DOHH2 (cell line): ENCODE measurements at regions not wholly inside any gene's neighbourhood (a gene's known extent, or its start where the extent isn't known, plus 50 kb on each side); places are given as distances from the start of the nearest gene placed in this dataset.

ENCODE experiments used
- H3F3A ChIP-seq: fragments of 200-600 bp; sonication (generic), shearing (Covaris generic); 2 replicates; pipeline ENCODE4 v1.6.0; 2016; ENCODE audit warnings: antibody characterized with exemption, mild to moderate bottlenecking; ENCODE audit not compliant: control insufficient read depth, insufficient read depth
- H3K27ac ChIP-seq: fragments of 200-600 bp; sonication (generic); 2 replicates; pipeline ENCODE4 v1.5.1; 2014; ENCODE audit warnings: low read depth, mild to moderate bottlenecking, low read length, moderate library complexity
- H3K27me3 ChIP-seq: fragments of 200-600 bp; sonication (generic); 2 replicates; pipeline ENCODE4 v1.6.1; 2014; ENCODE audit warnings: mild to moderate bottlenecking, low read length, mixed read lengths; ENCODE audit not compliant: control insufficient read depth
- H3K36me3 ChIP-seq: fragments of 200-600 bp; sonication (generic); 2 replicates; pipeline ENCODE4 v1.6.1; 2014; ENCODE audit warnings: mild to moderate bottlenecking, low read length, moderate library complexity, mixed read lengths; ENCODE audit not compliant: control insufficient read depth
- H3K4me1 ChIP-seq: fragments of 200-600 bp; sonication (generic); 2 replicates; pipeline ENCODE4 v1.6.1; 2014; ENCODE audit warnings: mild to moderate bottlenecking, low read length, mixed read lengths; ENCODE audit not compliant: control insufficient read depth
- H3K4me2 ChIP-seq: fragments of 200-600 bp; sonication (generic); 2 replicates; pipeline ENCODE4 v1.6.0; 2014; ENCODE audit warnings: mild to moderate bottlenecking, low read length, moderate library complexity
- H3K4me3 ChIP-seq: fragments of 200-600 bp; sonication (generic); 2 replicates; pipeline ENCODE4 v1.5.1; 2014; ENCODE audit warnings: mild to moderate bottlenecking, low read length, mixed read lengths
- H3K79me2 ChIP-seq: fragments of 200-600 bp; sonication (generic); 2 replicates; pipeline ENCODE4 v1.6.1; 2014; ENCODE audit warnings: mild to moderate bottlenecking, low read length, mixed read lengths; ENCODE audit not compliant: control insufficient read depth
- H3K9me2 ChIP-seq: fragments of 200-600 bp; sonication (generic); replicated peaks from 2 replicates; pipeline ENCODE4 v1.6.1; 2014; ENCODE audit warnings: mild to moderate bottlenecking, low read length, mixed read lengths; ENCODE audit not compliant: control insufficient read depth
- H3K9me3 ChIP-seq: fragments of 200-600 bp; sonication (generic); 2 replicates; pipeline ENCODE4 v1.6.1; 2014; ENCODE audit warnings: antibody characterized with exemption, low read length, mixed read lengths; ENCODE audit not compliant: control insufficient read depth, insufficient read depth
- H4K20me1 ChIP-seq: fragments of 200-600 bp; sonication (generic); 2 replicates; pipeline ENCODE4 v1.6.0; 2014; ENCODE audit warnings: low read depth, mild to moderate bottlenecking, antibody characterized with exemption, low read length, moderate library complexity; ENCODE audit not compliant: control insufficient read depth, insufficient read depth
- EZH2phosphoT487 ChIP-seq: fragments of 200-600 bp; sonication (generic); IDR thresholded peaks from 2 replicates; pipeline ENCODE4 v1.6.1; 2017; ENCODE audit warnings: borderline replicate concordance, mild to moderate bottlenecking, antibody characterized with exemption, low read length, moderate library complexity, mixed read lengths
- TF ChIP-seq, protein P1 (sequence below): fragments of 200-600 bp; sonication (generic); IDR thresholded peaks from one replicate; pipeline ENCODE4 v1.5.1; 2014; ENCODE audit warnings: antibody characterized with exemption, mild to moderate bottlenecking, low read depth, low read length; ENCODE audit not compliant: poor library complexity, severe bottlenecking

DNA sequence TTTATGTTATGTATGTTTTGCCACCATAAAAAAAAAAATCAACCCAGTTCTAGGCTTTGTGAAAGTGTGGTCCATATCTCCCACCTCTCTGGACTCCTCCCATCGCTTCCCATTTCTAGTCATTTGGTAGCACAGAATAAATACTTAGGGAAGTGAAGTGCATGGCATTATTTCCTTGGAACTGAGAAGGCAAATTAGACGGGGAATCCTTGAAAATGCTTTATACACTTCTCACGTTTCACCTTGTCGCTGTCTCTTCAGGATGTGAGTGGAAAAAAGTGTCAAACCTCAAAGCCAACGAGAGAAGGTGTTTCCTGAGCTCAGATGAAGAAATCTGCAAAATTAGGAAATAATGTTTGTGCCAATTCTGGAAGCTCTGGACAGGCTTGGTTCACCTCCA, 209.9 kb downstream of the ATG4C start:
- Histone ChIP-seq H4K20me1 (no peaks in the 10 kb centered on the region), H3K9me2 (no peaks in the 10 kb centered on the region), H3K4me2 (no peak overlapping the region), H3K36me3 (no peaks in the 10 kb centered on the region), H3K4me3 (no peak overlapping the region), H3K27ac (no peak overlapping the region), H3K9me3 (no peaks in the 10 kb centered on the region), H3K27me3 (peaks cover 5% of the 10 kb centered on the region), H3K79me2 (no peaks in the 10 kb centered on the region), H3F3A (no peaks in the 10 kb centered on the region), H3K4me1 (no peaks in the 10 kb centered on the region)
- TF ChIP-seq EZH2phosphoT487: no peak
- TF ChIP-seq, protein P1, sequence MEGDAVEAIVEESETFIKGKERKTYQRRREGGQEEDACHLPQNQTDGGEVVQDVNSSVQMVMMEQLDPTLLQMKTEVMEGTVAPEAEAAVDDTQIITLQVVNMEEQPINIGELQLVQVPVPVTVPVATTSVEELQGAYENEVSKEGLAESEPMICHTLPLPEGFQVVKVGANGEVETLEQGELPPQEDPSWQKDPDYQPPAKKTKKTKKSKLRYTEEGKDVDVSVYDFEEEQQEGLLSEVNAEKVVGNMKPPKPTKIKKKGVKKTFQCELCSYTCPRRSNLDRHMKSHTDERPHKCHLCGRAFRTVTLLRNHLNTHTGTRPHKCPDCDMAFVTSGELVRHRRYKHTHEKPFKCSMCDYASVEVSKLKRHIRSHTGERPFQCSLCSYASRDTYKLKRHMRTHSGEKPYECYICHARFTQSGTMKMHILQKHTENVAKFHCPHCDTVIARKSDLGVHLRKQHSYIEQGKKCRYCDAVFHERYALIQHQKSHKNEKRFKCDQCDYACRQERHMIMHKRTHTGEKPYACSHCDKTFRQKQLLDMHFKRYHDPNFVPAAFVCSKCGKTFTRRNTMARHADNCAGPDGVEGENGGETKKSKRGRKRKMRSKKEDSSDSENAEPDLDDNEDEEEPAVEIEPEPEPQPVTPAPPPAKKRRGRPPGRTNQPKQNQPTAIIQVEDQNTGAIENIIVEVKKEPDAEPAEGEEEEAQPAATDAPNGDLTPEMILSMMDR: no peak

DNA sequence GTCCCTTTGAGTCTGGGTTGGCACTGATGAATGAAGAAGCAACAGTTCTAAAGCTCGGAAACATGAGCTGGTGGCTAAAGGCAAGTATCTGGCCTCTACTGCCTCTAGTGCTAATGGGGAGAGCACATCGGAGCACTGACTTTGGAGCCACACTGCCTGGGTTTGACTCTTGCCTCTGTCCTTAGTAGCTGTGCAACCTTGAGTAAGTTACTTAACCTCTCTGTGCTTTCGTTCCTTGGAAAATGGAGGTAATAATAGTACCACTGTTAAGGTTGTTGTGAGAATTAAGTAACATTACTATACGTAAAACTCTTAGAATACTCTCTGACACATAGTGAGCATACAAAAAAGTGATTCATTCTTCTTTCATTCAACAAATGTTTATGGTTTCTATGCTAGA, 211.2 kb downstream of the ATG4C start:
- Histone ChIP-seq H3K4me3 (no peak overlapping the region), H3K4me2 (no peak overlapping the region), H3K9me3 (no peaks in the 10 kb centered on the region), H4K20me1 (no peaks in the 10 kb centered on the region), H3K27me3 (peaks cover 5% of the 10 kb centered on the region), H3K27ac (no peak overlapping the region), H3K79me2 (no peaks in the 10 kb centered on the region), H3F3A (no peaks in the 10 kb centered on the region), H3K9me2 (no peaks in the 10 kb centered on the region), H3K36me3 (no peaks in the 10 kb centered on the region), H3K4me1 (no peaks in the 10 kb centered on the region)
- TF ChIP-seq, protein P1: no peak
- TF ChIP-seq EZH2phosphoT487: no peak

DNA sequence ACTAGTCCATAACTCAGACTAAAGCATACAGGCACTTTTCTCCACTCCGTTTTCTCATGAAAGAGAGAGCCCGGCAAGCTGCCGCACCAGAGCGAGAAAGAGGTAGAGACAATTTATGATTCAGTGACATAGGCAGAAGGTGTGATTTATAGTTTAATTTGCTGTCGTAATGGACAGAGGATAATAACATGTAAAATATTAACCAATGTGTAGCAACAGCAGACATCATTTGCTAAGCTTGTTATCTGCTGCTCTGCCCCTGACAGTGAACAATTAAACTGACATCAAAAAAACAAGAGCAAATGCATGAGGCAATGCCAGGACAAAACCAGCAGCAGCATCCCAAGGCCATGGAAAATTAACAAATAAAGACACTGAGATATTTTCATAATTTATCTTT, 214.0 kb downstream of the ATG4C start:
- no peak overlapping the region for H3K27ac ChIP-seq
- H3K27me3 ChIP-seq: no peaks in the 10 kb centered on the region; the same call in 1 of the 2 replicates
- no peak overlapping the region for H3K4me3 ChIP-seq
- H3K4me1 ChIP-seq: no peaks in the 10 kb centered on the region
- H3K4me2 ChIP-seq: no peak overlapping the region
- TF ChIP-seq, protein P1: no peak
- TF ChIP-seq EZH2phosphoT487: no peak
- no peaks in the 10 kb centered on the region for H3K9me3 ChIP-seq
- H3K36me3 ChIP-seq: no peaks in the 10 kb centered on the region
- H4K20me1 ChIP-seq: no peaks in the 10 kb centered on the region
- H3F3A ChIP-seq: no peaks in the 10 kb centered on the region
- H3K9me2 ChIP-seq: no peaks in the 10 kb centered on the region
- no peaks in the 10 kb centered on the region for H3K79me2 ChIP-seq
